HG03565 (cell line): ENCODE measurements at regions not wholly inside any gene's neighbourhood (a gene's known extent, or its start where the extent isn't known, plus 50 kb on each side); places are given as distances from the start of the nearest gene placed in this dataset.

Experiments
- ATAC-seq: cut with Tn5 transposase; IDR thresholded peaks from one replicate; pipeline ENCODE4 v1.9.1; 2021; ENCODE audit warnings: mild to moderate bottlenecking, moderate library complexity; ENCODE audit not compliant: unreplicated experiment

DNA sequence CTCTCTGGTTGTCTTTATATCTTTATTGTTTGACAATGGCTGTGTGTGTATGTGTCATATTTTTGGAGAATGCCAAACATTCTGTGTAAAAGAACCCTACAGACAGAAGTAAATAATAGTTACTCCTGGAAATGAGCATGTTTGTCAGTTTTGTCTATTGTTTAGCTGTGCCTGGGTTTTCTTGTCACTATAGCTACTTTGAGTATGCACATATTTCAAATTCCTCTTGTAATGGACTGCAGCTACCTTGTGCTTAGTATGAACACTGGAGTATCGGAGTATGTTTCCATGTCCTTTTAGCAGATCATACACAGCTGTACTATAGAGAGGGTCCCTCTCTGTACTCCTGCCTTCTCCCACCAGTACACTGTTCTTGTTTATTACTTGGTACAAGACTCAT lies 58.0 kb upstream of the DOCK10 start:
- no peak for ATAC-seq

GRCh38 chr2:225097035-225097434 lies 54.8 kb upstream of the DOCK10 start:
- no peak for ATAC-seq
